K562 (cell line): ENCODE measurements at regions not wholly inside any gene's neighbourhood (a gene's known extent, or its start where the extent isn't known, plus 50 kb on each side); places are given as distances from the start of the nearest gene placed in this dataset.

Experiments used
- ATAC-seq: fragments of 200-7000 bp; cut with Tn5 transposase; 3 replicates; pipeline ENCODE4 v1.9.1; 2020; ENCODE audit warnings: moderate library complexity
- BruUV-seq: library from RNA; stranded (reverse); fragments of 400-500 nt; replicated peaks from 2 replicates; lab custom pipeline; 2021; lab: Mats Ljungman, UMichigan
- CTCF ChIA-PET: fragments of 300-600 bp; formaldehyde crosslinking; extraction: SDS; loops from one replicate; lab custom pipeline; 2021; ENCODE audit warnings: low intra/inter-chr PET ratio; lab: Yijun Ruan, JAX
- POLR2A ChIA-PET: fragments of 300-600, 350-650 bp; sonication (Branson Sonifier 250); formaldehyde crosslinking; extraction: SDS; loops from one replicate; lab custom pipeline; 2021; ENCODE audit warnings: antibody characterized with exemption, inconsistent platforms; lab: Yijun Ruan, JAX
- DNase-seq, 4 experiments: peaks; one replicate each; pipeline versions ENCODE4 v3.0.0 to v3.0.0-alpha.2; 2011 to 2018; ENCODE audit warnings: low spot score in 3 of 4, mixed read lengths in 3 of 4; ENCODE audit errors: extremely low read depth in 1 of 4
- FAIRE-seq: peaks from 2 replicates; lab custom pipeline; 2011; peaks lifted over from hg19 to GRCh38; lab: Jason Lieb, UNC
- H2AFZ ChIP-seq: 2 replicates; pipeline ENCODE4 v1.6.0; 2011; ENCODE audit warnings: low read depth, low read length, control low read depth, inconsistent platforms
- H3K27ac ChIP-seq: fragments of 200-600 bp; 3 replicates; pipeline ENCODE4 v1.8.0; 2011; ENCODE audit warnings: low read depth, mild to moderate bottlenecking, control low read depth, inconsistent platforms, low read length, moderate library complexity, mixed read lengths; ENCODE audit errors: extremely low read depth
- H3K27me3 ChIP-seq, 2 experiments: fragments of 300-600 bp in 1 of 2; 2 replicates in 1 of 2; 3 replicates in 1 of 2; pipeline versions ENCODE4 v1.6.0 to v1.8.0; 2011; ENCODE audit warnings: inconsistent platforms in 2 of 2, low read length in 2 of 2, mild to moderate bottlenecking in 1 of 2, mixed read lengths in 1 of 2, moderate library complexity in 1 of 2; ENCODE audit not compliant: control insufficient read depth in 2 of 2, insufficient read depth in 2 of 2
- H3K36me3 ChIP-seq: fragments of 300-600 bp; 3 replicates; pipeline ENCODE4 v1.8.0; 2011; ENCODE audit warnings: mild to moderate bottlenecking, low read length, inconsistent platforms; ENCODE audit not compliant: control insufficient read depth, insufficient read depth
- H3K4me1 ChIP-seq, 2 experiments: fragments of 200-600 bp in 1 of 2; replicated peaks in 1 of 2; 2 replicates in 1 of 2; 3 replicates in 1 of 2; pipeline versions ENCODE4 v1.5.1 to v1.8.0; 2011; ENCODE audit warnings: inconsistent platforms in 2 of 2, low read length in 2 of 2, mild to moderate bottlenecking in 1 of 2, mixed read lengths in 1 of 2, moderate library complexity in 1 of 2; ENCODE audit not compliant: control insufficient read depth in 2 of 2, insufficient read depth in 2 of 2
- H3K4me2 ChIP-seq: 2 replicates; pipeline ENCODE4 v1.6.1; 2011; ENCODE audit warnings: low read length, control low read depth, inconsistent platforms, mixed read lengths; ENCODE audit not compliant: insufficient read depth
- H3K4me3 ChIP-seq: fragments of 200-600 bp; sonication (generic), shearing (Covaris generic); 2 replicates; pipeline ENCODE4 v1.5.1; 2016; ENCODE audit warnings: control low read depth, inconsistent platforms
- H3K79me2 ChIP-seq: fragments of 200-600 bp; 3 replicates; pipeline ENCODE4 v1.8.0; 2011; ENCODE audit warnings: low read length, inconsistent platforms; ENCODE audit not compliant: control insufficient read depth, insufficient read depth
- H3K9ac ChIP-seq, 2 experiments: 2 replicates each; pipeline versions ENCODE4 v1.6.0 to v1.6.1; 2011; ENCODE audit warnings: low read depth in 2 of 2, low read length in 2 of 2, control low read depth in 1 of 2, inconsistent platforms in 1 of 2, mild to moderate bottlenecking in 1 of 2, mixed read lengths in 1 of 2; ENCODE audit not compliant: insufficient read depth in 1 of 2
- H3K9me1 ChIP-seq: one replicate; pipeline ENCODE4 v1.6.0; 2011; ENCODE audit warnings: inconsistent platforms, mild to moderate bottlenecking, low read length, moderate library complexity; ENCODE audit not compliant: control insufficient read depth, insufficient read depth
- H3K9me3 ChIP-seq: replicated peaks from 2 replicates; pipeline ENCODE4 v1.5.1; 2011; ENCODE audit warnings: low read depth, low read length, inconsistent platforms; ENCODE audit not compliant: control insufficient read depth, insufficient read depth
- H4K20me1 ChIP-seq: replicated peaks from 2 replicates; pipeline ENCODE4 v1.6.1; 2011; ENCODE audit warnings: low read length, inconsistent platforms, mixed read lengths; ENCODE audit not compliant: control insufficient read depth, insufficient read depth
- TCF3 ChIP-seq: sonication (generic); formaldehyde crosslinking; IDR thresholded peaks from 2 replicates; pipeline ENCODE4 v1.4.0; 2020; ENCODE audit warnings: mild to moderate bottlenecking, missing genetic modification reagents
- ZNF217 ChIP-seq: sonication (generic); formaldehyde crosslinking; IDR thresholded peaks from 2 replicates; pipeline ENCODE4 v1.8.0; 2022; ENCODE audit warnings: mild to moderate bottlenecking, missing genetic modification reagents
- ZNF24 ChIP-seq: fragments of 450-650 bp; IDR thresholded peaks from 2 replicates; pipeline ENCODE4 v1.6.1; 2016
- ZNF511 ChIP-seq: sonication (generic); formaldehyde crosslinking; IDR thresholded peaks from 2 replicates; pipeline ENCODE4 v1.8.0; 2022; ENCODE audit warnings: mild to moderate bottlenecking, missing genetic modification reagents
- ZNF609 ChIP-seq: sonication (generic); formaldehyde crosslinking; IDR thresholded peaks from 2 replicates; pipeline ENCODE4 v1.8.1; 2023; ENCODE audit warnings: missing genetic modification reagents, mild to moderate bottlenecking, borderline replicate concordance
- ZNF764 ChIP-seq: fragments of 250-450 bp; sonication (Bioruptor Pico); IDR thresholded peaks from 2 replicates; pipeline ENCODE4 v1.4.0; 2020; ENCODE audit warnings: low read depth, mild to moderate bottlenecking, moderate library complexity
- WGBS: fragments of 100-300 bp; shearing (Covaris generic); methylation state at CpG from one replicate; pipeline ENCODE4 v1.1.6; 2016; ENCODE audit warnings: low coverage, mixed read lengths; ENCODE audit not compliant: insufficient coverage; ENCODE audit errors: missing lambda C conversion rate; 5-methylcytosine and 5-hydroxymethylcytosine counted together
- in situ Hi-C: fragments of 300-500 bp; cut with MboI; formaldehyde crosslinking; loops from 4 replicates; pipeline ENCODE4 v1.15.0; 2018; ENCODE audit warnings: inconsistent platforms, mixed read lengths
- intact Hi-C: fragments of 100-400 bp; cut with micrococcal nuclease; formaldehyde crosslinking; loops from 2 replicates; pipeline ENCODE4 v1.14.2; 2022

GRCh38 chr10:9550810-9551209, 1466.9 kb upstream of the CELF2 start (continued):
- TF ChIP-seq ZNF609 (CRISPR knock-in tag): no peak
- no peak for TF ChIP-seq ZNF217
- no peak for TF ChIP-seq TCF3 (CRISPR knock-in tag)

- Histone ChIP-seq H3K4me2 (no peak overlapping the region), H3K27ac (no peak overlapping the region), H2AFZ (no peak overlapping the region), H3K4me1 (no peaks in the 10 kb centered on the region), H3K9ac (no peak overlapping the region), H4K20me1 (no peaks in the 10 kb centered on the region), H3K36me3 (no peaks in the 10 kb centered on the region), H3K9me3 (no peaks in the 10 kb centered on the region), H3K9me1 (no peaks in the 10 kb centered on the region), H3K79me2 (no peaks in the 10 kb centered on the region), H3K4me3 (no peak overlapping the region), H3K27me3 (no peaks in the 10 kb centered on the region)
- in situ Hi-C loops: no loop called here
- ChIA-PET POLR2A (no interaction called here), CTCF (no interaction called here)
- no peak for FAIRE-seq
- intact Hi-C loops: no loop called here
- ATAC-seq: no peak
- BruUV-seq: no TSS peak
- no peak for DNase-seq
- no peak for TF ChIP-seq ZNF764 (CRISPR knock-in tag)
- no peak for TF ChIP-seq ZNF511 (CRISPR knock-in tag)
- TF ChIP-seq ZNF24: no peak
- 0% methylated on average over 1 of the region's 1 CpG for WGBS
Observed at GRCh38 chr10:9554321-9554720, 1463.4 kb upstream of the CELF2 start.
